DOHH2 (cell line): ENCODE measurements at regions not wholly inside any gene's neighbourhood (a gene's known extent, or its start where the extent isn't known, plus 50 kb on each side); places are given as distances from the start of the nearest gene placed in this dataset.

Source experiments
- CTCF ChIP-seq: fragments of 200-600 bp; sonication (generic); IDR thresholded peaks from one replicate; pipeline ENCODE4 v1.5.1; 2014; ENCODE audit warnings: antibody characterized with exemption, mild to moderate bottlenecking, low read depth, low read length; ENCODE audit not compliant: poor library complexity, severe bottlenecking
- EZH2phosphoT487 ChIP-seq: fragments of 200-600 bp; sonication (generic); IDR thresholded peaks from 2 replicates; pipeline ENCODE4 v1.6.1; 2017; ENCODE audit warnings: borderline replicate concordance, mild to moderate bottlenecking, antibody characterized with exemption, low read length, moderate library complexity, mixed read lengths

- no peak for TF ChIP-seq CTCF
- TF ChIP-seq EZH2phosphoT487: no peak
Observed at GRCh38 chr20:11190741-11191140, 516.9 kb upstream of the JAG1 start.
